OCI-LY1 (cell line): ENCODE measurements at regions not wholly inside any gene's neighbourhood (a gene's known extent, or its start where the extent isn't known, plus 50 kb on each side); places are given as distances from the start of the nearest gene placed in this dataset.

ENCODE experiments used
- H2AFZ ChIP-seq: fragments of 200-600 bp; sonication (generic), shearing (Covaris generic); 2 replicates; pipeline ENCODE4 v1.6.0; 2014; ENCODE audit warnings: antibody characterized with exemption, mild to moderate bottlenecking, low read length
- H3F3A ChIP-seq: fragments of 200-600 bp; sonication (generic), shearing (Covaris generic); 2 replicates; pipeline ENCODE4 v1.6.0; 2014; ENCODE audit warnings: mild to moderate bottlenecking, antibody characterized with exemption, low read length, moderate library complexity; ENCODE audit not compliant: insufficient read depth
- H3K27ac ChIP-seq: fragments of 200-600 bp; sonication (generic); 2 replicates; pipeline ENCODE4 v1.5.1; 2014; ENCODE audit warnings: low read length, mixed run types, mild to moderate bottlenecking, low read depth; ENCODE audit not compliant: poor library complexity, severe bottlenecking
- H3K27me3 ChIP-seq: fragments of 200-600 bp; sonication (generic); 2 replicates; pipeline ENCODE4 v1.6.0; 2014; ENCODE audit warnings: antibody characterized with exemption, mild to moderate bottlenecking, low read length, moderate library complexity; ENCODE audit not compliant: insufficient read depth
- H3K36me3 ChIP-seq: fragments of 200-600 bp; sonication (generic); 2 replicates; pipeline ENCODE4 v1.6.1; 2014; ENCODE audit warnings: mild to moderate bottlenecking, antibody characterized with exemption, low read length, moderate library complexity, mixed read lengths; ENCODE audit not compliant: insufficient read depth
- H3K4me1 ChIP-seq: fragments of 200-600 bp; sonication (generic); 2 replicates; pipeline ENCODE4 v1.5.1; 2014; ENCODE audit warnings: mild to moderate bottlenecking, low read length, moderate library complexity; ENCODE audit not compliant: insufficient read depth, severe bottlenecking
- H3K4me2 ChIP-seq: fragments of 200-600 bp; sonication (generic), shearing (Covaris generic); 2 replicates; pipeline ENCODE4 v1.6.1; 2014; ENCODE audit warnings: low read length
- H3K4me3 ChIP-seq: fragments of 200-600 bp; sonication (generic); 2 replicates; pipeline ENCODE4 v1.5.1; 2014; ENCODE audit warnings: low read length, low read depth, mild to moderate bottlenecking, mixed read lengths; ENCODE audit not compliant: poor library complexity, severe bottlenecking
- H3K79me2 ChIP-seq: fragments of 200-600 bp; shearing (Covaris generic); 2 replicates; pipeline ENCODE4 v1.6.1; 2016; ENCODE audit warnings: mixed run types, low read length, mixed read lengths; ENCODE audit not compliant: insufficient read depth
- H3K9ac ChIP-seq: fragments of 200-600 bp; sonication (generic), shearing (Covaris generic); 2 replicates; pipeline ENCODE4 v1.6.1; 2014; ENCODE audit warnings: mild to moderate bottlenecking, low read length, mixed read lengths
- H3K9me2 ChIP-seq: fragments of 200-600 bp; sonication (generic), shearing (Covaris generic); 2 replicates; pipeline ENCODE4 v1.6.1; 2014; ENCODE audit warnings: low read depth, mild to moderate bottlenecking, low read length, mixed read lengths
- H3K9me3 ChIP-seq: fragments of 200-600 bp; shearing (Covaris generic); 2 replicates; pipeline ENCODE4 v1.6.1; 2014; ENCODE audit warnings: low read length, mixed read lengths
- H4K20me1 ChIP-seq: fragments of 200-600 bp; sonication (generic), shearing (Covaris generic); 2 replicates; pipeline ENCODE4 v1.6.0; 2016; ENCODE audit warnings: mild to moderate bottlenecking, low read length; ENCODE audit not compliant: insufficient read depth
- EZH2 ChIP-seq: fragments of 200-600 bp; sonication (generic), shearing (Covaris generic); IDR thresholded peaks from 2 replicates; pipeline ENCODE4 v1.8.0; 2017; ENCODE audit warnings: borderline replicate concordance, mixed run types, mild to moderate bottlenecking, antibody characterized with exemption, low read length, moderate library complexity, mixed read lengths
- TF ChIP-seq, protein P1 (sequence below): fragments of 200-600 bp; sonication (generic), shearing (Covaris generic); IDR thresholded peaks from 2 replicates; pipeline ENCODE4 v1.5.1; 2017; ENCODE audit warnings: mild to moderate bottlenecking, antibody characterized with exemption, low read length, moderate library complexity, mixed read lengths

- Histone ChIP-seq H3K9me3 (no peaks in the 10 kb centered on the region), H3K27me3 (0 out of 2 replicates have a peak, but pooled peaks cover 4% of the 10 kb centered on the region), H3K79me2 (no peaks in the 10 kb centered on the region), H3K4me1 (no peaks in the 10 kb centered on the region), H3K36me3 (no peaks in the 10 kb centered on the region), H3K4me2 (no peak overlapping the region), H3F3A (no peaks in the 10 kb centered on the region), H3K27ac (no peak overlapping the region), H2AFZ (no peak overlapping the region), H4K20me1 (no peaks in the 10 kb centered on the region), H3K4me3 (no peak overlapping the region), H3K9me2 (no peaks in the 10 kb centered on the region), H3K9ac (no peak overlapping the region)
- no peak for TF ChIP-seq EZH2
- TF ChIP-seq, protein P1, sequence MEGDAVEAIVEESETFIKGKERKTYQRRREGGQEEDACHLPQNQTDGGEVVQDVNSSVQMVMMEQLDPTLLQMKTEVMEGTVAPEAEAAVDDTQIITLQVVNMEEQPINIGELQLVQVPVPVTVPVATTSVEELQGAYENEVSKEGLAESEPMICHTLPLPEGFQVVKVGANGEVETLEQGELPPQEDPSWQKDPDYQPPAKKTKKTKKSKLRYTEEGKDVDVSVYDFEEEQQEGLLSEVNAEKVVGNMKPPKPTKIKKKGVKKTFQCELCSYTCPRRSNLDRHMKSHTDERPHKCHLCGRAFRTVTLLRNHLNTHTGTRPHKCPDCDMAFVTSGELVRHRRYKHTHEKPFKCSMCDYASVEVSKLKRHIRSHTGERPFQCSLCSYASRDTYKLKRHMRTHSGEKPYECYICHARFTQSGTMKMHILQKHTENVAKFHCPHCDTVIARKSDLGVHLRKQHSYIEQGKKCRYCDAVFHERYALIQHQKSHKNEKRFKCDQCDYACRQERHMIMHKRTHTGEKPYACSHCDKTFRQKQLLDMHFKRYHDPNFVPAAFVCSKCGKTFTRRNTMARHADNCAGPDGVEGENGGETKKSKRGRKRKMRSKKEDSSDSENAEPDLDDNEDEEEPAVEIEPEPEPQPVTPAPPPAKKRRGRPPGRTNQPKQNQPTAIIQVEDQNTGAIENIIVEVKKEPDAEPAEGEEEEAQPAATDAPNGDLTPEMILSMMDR: no peak
These were observed 179.0 kb upstream of the PPP1R26 start for GRCh38 chr9:135300346-135301141.

DNA sequence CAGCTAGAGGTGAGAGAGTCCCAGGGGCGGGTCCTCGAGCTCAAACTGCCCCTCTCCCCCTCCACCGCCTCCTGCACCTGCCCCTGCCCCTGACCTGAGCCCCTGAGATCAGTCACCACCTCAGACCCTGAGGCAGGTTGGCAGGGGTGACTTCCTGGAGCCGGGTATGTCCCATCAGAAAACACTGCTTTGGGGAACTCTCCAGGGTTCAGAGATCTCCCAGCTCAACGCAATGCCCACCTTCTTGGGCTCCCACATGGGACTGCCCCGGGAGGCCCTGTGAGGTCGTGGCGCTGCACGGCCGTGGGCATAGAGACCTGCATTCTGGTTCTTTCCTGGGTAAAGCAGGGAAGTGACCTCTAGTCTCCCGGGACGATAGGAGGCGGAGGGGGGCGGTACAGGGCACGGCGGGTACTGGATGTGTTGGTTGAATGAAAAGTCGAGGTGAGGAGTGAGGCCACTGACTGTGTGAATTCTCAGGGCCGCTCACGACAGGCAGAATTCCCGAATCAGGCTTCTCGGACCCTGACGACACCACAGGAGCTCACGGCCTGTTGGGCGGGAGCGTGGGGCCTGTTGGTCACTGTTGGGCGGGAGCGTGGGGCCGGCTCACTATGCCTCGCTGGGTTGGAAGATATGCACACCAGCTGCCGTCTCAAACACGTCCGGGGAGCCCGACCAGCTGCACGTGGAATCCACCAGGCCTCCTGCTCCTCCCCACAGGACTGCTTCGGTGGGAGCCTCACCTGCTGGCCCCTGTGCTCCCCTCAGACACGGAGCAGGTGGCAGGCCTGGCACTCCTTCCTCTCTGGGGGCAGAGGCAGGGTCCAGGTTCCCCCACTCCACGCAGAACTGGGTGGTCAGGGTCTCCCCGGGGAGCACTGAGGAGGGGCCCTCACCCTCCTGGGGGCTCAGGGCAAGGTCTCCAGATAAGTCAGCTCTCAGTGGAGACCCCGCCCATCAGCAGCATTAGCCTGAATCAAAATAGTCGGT lies 178.0 kb upstream of the PPP1R26 start:
- Histone ChIP-seq H2AFZ (no peak overlapping the region), H3K27me3 (0 out of 2 replicates have a peak, but pooled peaks cover 5% of the 10 kb centered on the region), H4K20me1 (no peaks in the 10 kb centered on the region), H3K9ac (no peak overlapping the region), H3K4me3 (no peak overlapping the region), H3K9me2 (no peaks in the 10 kb centered on the region), H3K9me3 (no peaks in the 10 kb centered on the region), H3K36me3 (no peaks in the 10 kb centered on the region), H3F3A (no peaks in the 10 kb centered on the region), H3K27ac (no peak overlapping the region), H3K4me2 (no peak overlapping the region), H3K79me2 (no peaks in the 10 kb centered on the region), H3K4me1 (no peaks in the 10 kb centered on the region)
- TF ChIP-seq, protein P1: no peak
- TF ChIP-seq EZH2: no peak

- Histone ChIP-seq H3K4me1 (no peaks in the 10 kb centered on the region), H3K27me3 (0 out of 2 replicates have a peak, but pooled peaks cover 7% of the 10 kb centered on the region), H3K4me2 (no peak overlapping the region), H3K79me2 (no peaks in the 10 kb centered on the region), H3K36me3 (no peaks in the 10 kb centered on the region), H4K20me1 (no peaks in the 10 kb centered on the region), H3K4me3 (no peak overlapping the region), H3K27ac (no peak overlapping the region), H3K9me2 (no peaks in the 10 kb centered on the region), H3K9me3 (no peaks in the 10 kb centered on the region), H3F3A (no peaks in the 10 kb centered on the region), H2AFZ (no peak overlapping the region), H3K9ac (no peak overlapping the region)
- TF ChIP-seq, protein P1: no peak
- no peak for TF ChIP-seq EZH2
These were observed 177.0 kb upstream of the PPP1R26 start for GRCh38 chr9:135302329-135303279.
